ENCODE measurements at regions not wholly inside any gene's neighbourhood (a gene's known extent, or its start where the extent isn't known, plus 50 kb on each side); places are given as distances from the start of the nearest gene placed in this dataset.
"Not testable (repeated sequence)": the region's sequence is repeated elsewhere in the genome, so short reads cannot be mapped to it uniquely, and the experiment has no call there.

- TF ChIP-seq, protein P1, sequence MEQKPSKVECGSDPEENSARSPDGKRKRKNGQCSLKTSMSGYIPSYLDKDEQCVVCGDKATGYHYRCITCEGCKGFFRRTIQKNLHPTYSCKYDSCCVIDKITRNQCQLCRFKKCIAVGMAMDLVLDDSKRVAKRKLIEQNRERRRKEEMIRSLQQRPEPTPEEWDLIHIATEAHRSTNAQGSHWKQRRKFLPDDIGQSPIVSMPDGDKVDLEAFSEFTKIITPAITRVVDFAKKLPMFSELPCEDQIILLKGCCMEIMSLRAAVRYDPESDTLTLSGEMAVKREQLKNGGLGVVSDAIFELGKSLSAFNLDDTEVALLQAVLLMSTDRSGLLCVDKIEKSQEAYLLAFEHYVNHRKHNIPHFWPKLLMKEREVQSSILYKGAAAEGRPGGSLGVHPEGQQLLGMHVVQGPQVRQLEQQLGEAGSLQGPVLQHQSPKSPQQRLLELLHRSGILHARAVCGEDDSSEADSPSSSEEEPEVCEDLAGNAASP (CRISPR knock-in tag; IDR thresholded peaks at IDR 0.05; ENCODE audit: borderline replicate concordance), result 0 out of 2 replicates have a peak, but pooled peaks have one; percentile 44
- TF ChIP-seq ZBTB25 (CRISPR knock-in tag; IDR thresholded peaks at IDR 0.05), result peak; percentile 79; the same call in 1 of the 2 replicates
- TF ChIP-seq FOXA3 (CRISPR knock-in tag; IDR thresholded peaks at IDR 0.05), result peak; percentile 60
- TF ChIP-seq FOXJ3 (CRISPR knock-in tag; IDR thresholded peaks at IDR 0.05; ENCODE audit: borderline replicate concordance), result peak; percentile 61
- TF ChIP-seq HOXA5 (CRISPR knock-in tag; IDR thresholded peaks at IDR 0.05), result peak; percentile 88
- TF ChIP-seq, protein P2, sequence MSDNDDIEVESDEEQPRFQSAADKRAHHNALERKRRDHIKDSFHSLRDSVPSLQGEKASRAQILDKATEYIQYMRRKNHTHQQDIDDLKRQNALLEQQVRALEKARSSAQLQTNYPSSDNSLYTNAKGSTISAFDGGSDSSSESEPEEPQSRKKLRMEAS (IDR thresholded peaks at IDR 0.05), result peak; percentile 53
- peak; percentile 36 for TF ChIP-seq ARID5B (CRISPR knock-in tag; IDR thresholded peaks at IDR 0.05)
- 0 out of 2 replicates have a peak, but pooled peaks have one; percentile 35 for TF ChIP-seq GATAD2A (CRISPR knock-in tag; IDR thresholded peaks at IDR 0.05)
- TF ChIP-seq TAF1 (CRISPR knock-in tag; IDR thresholded peaks at IDR 0.05), result peak; percentile 66
- TF ChIP-seq TFAP4 (IDR thresholded peaks at IDR 0.05; ENCODE audit: borderline replicate concordance, low read depth), result 0 out of 2 replicates have a peak, but pooled peaks have one; percentile 14
- 0 out of 2 replicates have a peak, but pooled peaks have one; percentile 29 for TF ChIP-seq MED13 (CRISPR knock-in tag; IDR thresholded peaks at IDR 0.05)
- not testable (repeated sequence) for TF ChIP-seq SOX13 (IDR thresholded peaks at IDR 0.05)
- TF ChIP-seq SOX13 (CRISPR knock-in tag; conservative IDR thresholded peaks at IDR 0.05 in 1 of 2, IDR thresholded peaks at IDR 0.05 in 1 of 2), result peak in 1 of 2 experiments; percentile 39; a peak in 2 of 4 replicates
- TF ChIP-seq RCOR2 (CRISPR knock-in tag; IDR thresholded peaks at IDR 0.05), result 0 out of 2 replicates have a peak, but pooled peaks have one; percentile 28
- TF ChIP-seq HOMEZ (CRISPR knock-in tag; IDR thresholded peaks at IDR 0.05; ENCODE audit: low read depth), result peak; percentile 59; the same call in 1 of the 2 replicates
- TF ChIP-seq, protein P3, sequence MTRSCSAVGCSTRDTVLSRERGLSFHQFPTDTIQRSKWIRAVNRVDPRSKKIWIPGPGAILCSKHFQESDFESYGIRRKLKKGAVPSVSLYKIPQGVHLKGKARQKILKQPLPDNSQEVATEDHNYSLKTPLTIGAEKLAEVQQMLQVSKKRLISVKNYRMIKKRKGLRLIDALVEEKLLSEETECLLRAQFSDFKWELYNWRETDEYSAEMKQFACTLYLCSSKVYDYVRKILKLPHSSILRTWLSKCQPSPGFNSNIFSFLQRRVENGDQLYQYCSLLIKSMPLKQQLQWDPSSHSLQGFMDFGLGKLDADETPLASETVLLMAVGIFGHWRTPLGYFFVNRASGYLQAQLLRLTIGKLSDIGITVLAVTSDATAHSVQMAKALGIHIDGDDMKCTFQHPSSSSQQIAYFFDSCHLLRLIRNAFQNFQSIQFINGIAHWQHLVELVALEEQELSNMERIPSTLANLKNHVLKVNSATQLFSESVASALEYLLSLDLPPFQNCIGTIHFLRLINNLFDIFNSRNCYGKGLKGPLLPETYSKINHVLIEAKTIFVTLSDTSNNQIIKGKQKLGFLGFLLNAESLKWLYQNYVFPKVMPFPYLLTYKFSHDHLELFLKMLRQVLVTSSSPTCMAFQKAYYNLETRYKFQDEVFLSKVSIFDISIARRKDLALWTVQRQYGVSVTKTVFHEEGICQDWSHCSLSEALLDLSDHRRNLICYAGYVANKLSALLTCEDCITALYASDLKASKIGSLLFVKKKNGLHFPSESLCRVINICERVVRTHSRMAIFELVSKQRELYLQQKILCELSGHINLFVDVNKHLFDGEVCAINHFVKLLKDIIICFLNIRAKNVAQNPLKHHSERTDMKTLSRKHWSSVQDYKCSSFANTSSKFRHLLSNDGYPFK (CRISPR knock-in tag; IDR thresholded peaks at IDR 0.05; ENCODE audit: borderline replicate concordance), result peak; percentile 71; the same call in 1 of the 2 replicates
Observed at GRCh38 chr2:87076253-87077123, 54.8 kb upstream of the PLGLB1 start (continued).
